NT2/D1 (cell line): ENCODE measurements at regions not wholly inside any gene's neighbourhood (a gene's known extent, or its start where the extent isn't known, plus 50 kb on each side); places are given as distances from the start of the nearest gene placed in this dataset.

ENCODE experiments used
- SUZ12 ChIP-seq: IDR thresholded peaks from 2 replicates; pipeline ENCODE4 v1.6.1; 2011; ENCODE audit not compliant: insufficient read length, insufficient read depth; ENCODE audit errors: extremely low read depth
- YY1 ChIP-seq: IDR thresholded peaks from 2 replicates; pipeline ENCODE4 v1.6.1; 2011; ENCODE audit not compliant: insufficient read length, insufficient read depth
- ZNF274 ChIP-seq: IDR thresholded peaks from 2 replicates; pipeline ENCODE4 v1.6.1; 2011; ENCODE audit warnings: mild to moderate bottlenecking, low read depth, low read length

DNA sequence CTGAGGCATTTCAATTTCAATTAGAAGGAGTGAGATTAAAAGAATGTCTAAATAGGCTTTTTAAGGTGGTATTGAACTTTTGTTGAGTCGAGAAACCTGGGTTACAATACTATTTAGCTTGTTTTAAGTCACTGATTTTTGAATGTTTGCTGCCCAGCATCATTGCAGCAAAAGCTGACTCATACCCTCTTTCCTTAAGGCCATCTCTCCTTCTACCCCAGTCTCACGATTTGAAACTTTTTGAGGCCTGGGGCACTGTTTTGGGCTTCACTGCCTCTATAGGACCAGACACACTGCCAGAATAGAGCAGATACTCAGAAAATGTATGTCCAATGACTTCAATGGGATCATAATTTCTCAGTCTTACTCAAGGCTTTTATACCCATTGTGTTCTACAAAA, 319.6 kb upstream of the TGFBR2 start:
- TF ChIP-seq SUZ12 (no peak), ZNF274 (no peak), YY1 (no peak)
